Spinal cord (tissue), 9 donors: ENCODE measurements at regions not wholly inside any gene's neighbourhood (a gene's known extent, or its start where the extent isn't known, plus 50 kb on each side); places are given as distances from the start of the nearest gene placed in this dataset.

Experiments
- DNase-seq, 6 donors: peaks; one replicate each; pipeline versions ENCODE4 v3.0.0 to v3.0.0-alpha.2; 2013 to 2015; ENCODE audit warnings: low spot score in 6 of 6, low read depth in 4 of 6
- H3K27ac ChIP-seq: one replicate; pipeline ENCODE4 v1.5.1; 2013; ENCODE audit warnings: low read depth, low read length, control low read depth
- H3K27me3 ChIP-seq: one replicate; pipeline ENCODE4 v1.6.1; 2013; ENCODE audit warnings: low read length; ENCODE audit not compliant: control insufficient read depth, insufficient read depth
- H3K36me3 ChIP-seq: one replicate; pipeline ENCODE4 v1.6.1; 2013; ENCODE audit warnings: low read length; ENCODE audit not compliant: control insufficient read depth, insufficient read depth
- H3K4me1 ChIP-seq: one replicate; pipeline ENCODE4 v1.6.1; 2013; ENCODE audit warnings: low read length; ENCODE audit not compliant: control insufficient read depth, insufficient read depth
- H3K4me3 ChIP-seq: one replicate; pipeline ENCODE4 v1.5.1; 2013; ENCODE audit warnings: low read depth, low read length, control low read depth
- H3K9me3 ChIP-seq: one replicate; pipeline ENCODE4 v1.6.1; 2013; ENCODE audit warnings: low read length; ENCODE audit not compliant: control insufficient read depth, insufficient read depth
- WGBS: methylation state at CpG from one replicate; pipeline ENCODE4 v1.1.5; 2013; ENCODE audit warnings: missing lambda C conversion rate; ENCODE audit not compliant: insufficient coverage; 5-methylcytosine and 5-hydroxymethylcytosine counted together
- donor health status: healthy.

DNA sequence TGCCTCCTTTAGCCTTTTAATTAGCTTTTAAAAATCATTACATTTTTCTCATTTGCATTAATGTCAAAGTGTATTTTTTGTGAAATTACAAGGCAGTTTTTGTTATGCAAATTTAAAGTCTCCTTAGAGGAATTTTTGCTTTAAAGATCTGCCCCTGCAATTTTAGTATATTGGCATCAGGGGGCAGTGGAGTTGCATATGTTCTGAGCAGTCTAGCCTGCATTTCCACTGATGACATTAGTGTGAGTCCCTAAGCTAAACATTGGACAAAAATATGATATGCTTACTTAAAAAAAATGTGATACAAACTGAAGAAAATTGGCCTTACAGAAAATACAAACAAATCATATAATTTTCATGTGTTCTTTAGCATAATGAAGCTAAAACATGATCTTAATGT lies 426.5 kb downstream of the SLC4A3 start:
- Histone ChIP-seq H3K4me1 (no peaks in the 10 kb centered on the region), H3K27ac (no peak overlapping the region), H3K27me3 (no peaks in the 10 kb centered on the region), H3K9me3 (peaks cover 1% of the 10 kb centered on the region), H3K36me3 (no peaks in the 10 kb centered on the region), H3K4me3 (no peak overlapping the region)
- DNase-seq = no peak

DNA sequence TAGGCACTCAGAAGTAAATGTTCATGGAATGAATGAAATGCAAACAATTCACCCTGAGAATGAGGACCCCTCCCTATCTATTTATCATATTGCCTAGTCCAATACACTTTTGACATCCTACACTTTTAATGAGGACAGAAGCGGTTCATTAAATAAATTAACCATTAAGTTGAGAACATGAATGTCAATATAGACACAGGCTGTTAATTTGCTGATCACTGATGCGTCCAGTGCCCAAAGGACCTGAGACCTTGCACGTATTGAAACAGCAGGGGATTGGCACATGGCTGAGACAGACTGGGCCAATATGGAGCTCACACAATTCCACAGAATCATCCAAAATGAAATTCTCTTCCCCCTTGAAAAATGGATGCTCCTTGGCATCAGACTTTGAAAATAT lies 430.0 kb downstream of the SLC4A3 start:
- WGBS = 81% methylated on average over 2 of the region's 3 CpGs
- no peak overlapping the region for H3K27ac ChIP-seq

DNA sequence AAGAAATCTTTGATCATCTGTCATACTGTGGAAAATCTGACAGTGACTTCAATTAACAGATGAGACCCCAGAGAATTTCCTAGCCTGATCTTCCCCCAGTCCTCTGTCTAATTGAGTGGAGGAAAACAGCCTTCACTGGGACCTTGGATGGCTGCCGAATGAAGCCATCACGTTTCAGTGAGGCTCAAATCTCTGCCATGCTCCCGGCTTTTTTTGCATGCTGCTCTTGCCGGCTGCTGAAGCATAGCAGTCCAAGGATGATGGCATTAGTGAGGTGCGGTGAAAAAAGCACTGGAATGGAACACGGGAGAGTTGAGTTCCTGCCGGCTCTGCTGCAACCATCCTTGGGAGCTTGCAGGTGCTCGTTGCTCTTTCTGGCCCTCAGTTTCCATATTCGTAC lies 430.5 kb downstream of the SLC4A3 start:
- H3K4me1 ChIP-seq = no peaks in the 10 kb centered on the region
- H3K36me3 ChIP-seq = no peaks in the 10 kb centered on the region
- no peak overlapping the region for H3K27ac ChIP-seq
- H3K27me3 ChIP-seq = no peaks in the 10 kb centered on the region
- no peak overlapping the region for H3K4me3 ChIP-seq
- DNase-seq = peak in 2 of 6 donors; percentile 50 to 77
- 54% methylated on average over 9 of the region's 9 CpGs for WGBS
- no peaks in the 10 kb centered on the region for H3K9me3 ChIP-seq

More for the DNA sequence above, 430.0 kb downstream of the SLC4A3 start:
- H3K27me3 ChIP-seq = no peaks in the 10 kb centered on the region
- H3K4me1 ChIP-seq = no peaks in the 10 kb centered on the region
- DNase-seq = peak in 1 of 6 donors; percentile 29
- no peak overlapping the region for H3K4me3 ChIP-seq
- no peaks in the 10 kb centered on the region for H3K36me3 ChIP-seq
- no peaks in the 10 kb centered on the region for H3K9me3 ChIP-seq

DNA sequence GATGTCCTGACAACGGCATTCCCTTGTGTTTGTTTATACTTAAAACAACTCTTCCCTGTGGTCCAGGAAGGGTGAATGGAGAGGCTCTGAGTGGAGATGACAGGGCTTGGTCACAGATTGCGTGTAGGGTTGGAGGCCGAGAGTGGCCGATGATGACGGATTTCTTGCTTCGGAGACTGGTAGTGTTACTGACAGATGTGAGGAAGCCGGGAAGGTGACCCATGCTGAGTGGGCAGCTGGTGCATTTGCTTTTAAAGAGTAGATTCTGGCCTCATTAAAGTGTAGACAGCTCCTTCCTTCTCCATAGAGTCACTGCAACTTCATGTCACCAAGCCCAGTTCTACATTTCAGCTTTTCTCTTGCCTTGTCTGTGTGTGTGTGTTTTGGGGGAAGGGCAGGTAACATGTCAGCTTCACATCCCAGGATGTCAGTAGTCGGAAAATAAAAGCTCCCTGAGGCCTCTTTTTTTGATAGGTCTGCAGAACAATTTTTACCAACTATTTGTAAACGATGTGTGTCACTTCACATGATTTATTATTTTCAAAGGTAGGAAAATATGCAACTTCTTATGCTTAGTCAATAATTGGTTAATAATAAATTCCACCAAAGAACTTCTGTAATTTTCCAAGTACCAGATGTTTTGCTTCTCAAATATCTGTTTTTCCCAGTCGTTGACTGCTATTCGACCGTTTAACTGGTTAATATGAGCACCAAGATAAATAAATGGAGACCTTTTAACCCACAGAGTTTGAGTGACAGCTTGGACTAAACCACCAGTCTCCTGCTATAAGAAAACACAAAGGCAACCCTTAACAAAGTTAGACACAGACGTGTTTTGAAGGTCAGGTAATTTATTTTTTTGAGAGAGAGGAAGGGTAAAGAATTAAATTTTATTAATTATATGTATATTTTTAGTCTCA lies 436.9 kb downstream of the SLC4A3 start:
- no peaks in the 10 kb centered on the region for H3K27me3 ChIP-seq
- no peaks in the 10 kb centered on the region for H3K36me3 ChIP-seq
- H3K4me1 ChIP-seq = no peaks in the 10 kb centered on the region
- H3K9me3 ChIP-seq = no peaks in the 10 kb centered on the region
- H3K27ac ChIP-seq = no peak overlapping the region
- H3K4me3 ChIP-seq = no peak overlapping the region
- 82% methylated on average over 9 of the region's 13 CpGs for WGBS
- no peak for DNase-seq

DNA sequence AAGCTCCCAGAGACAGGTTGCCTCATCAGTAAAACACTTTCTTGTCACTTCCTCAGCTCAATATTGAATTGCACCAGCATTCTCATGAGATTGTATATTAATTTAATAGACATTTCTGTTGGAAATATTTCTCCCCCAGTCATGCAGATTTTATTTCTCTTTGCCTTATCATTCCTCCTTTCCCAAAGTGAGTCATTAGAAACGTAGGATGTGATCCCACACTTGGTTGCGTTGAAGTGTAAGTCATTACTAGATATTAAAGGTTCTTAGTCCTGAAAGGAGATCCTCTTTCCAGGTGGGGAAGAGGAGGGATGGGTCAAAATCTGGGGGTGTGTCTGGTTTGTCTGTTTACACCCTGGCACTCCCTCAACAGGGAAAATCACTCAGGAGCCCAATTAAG lies 438.2 kb downstream of the SLC4A3 start:
- DNase-seq = no peak
- Histone ChIP-seq H3K27me3 (no peaks in the 10 kb centered on the region), H3K36me3 (no peaks in the 10 kb centered on the region), H3K9me3 (no peaks in the 10 kb centered on the region), H3K4me1 (no peaks in the 10 kb centered on the region), H3K4me3 (no peak overlapping the region), H3K27ac (no peak overlapping the region)
- no CpG with 5 or more reads among the region's 2 CpGs for WGBS

DNA sequence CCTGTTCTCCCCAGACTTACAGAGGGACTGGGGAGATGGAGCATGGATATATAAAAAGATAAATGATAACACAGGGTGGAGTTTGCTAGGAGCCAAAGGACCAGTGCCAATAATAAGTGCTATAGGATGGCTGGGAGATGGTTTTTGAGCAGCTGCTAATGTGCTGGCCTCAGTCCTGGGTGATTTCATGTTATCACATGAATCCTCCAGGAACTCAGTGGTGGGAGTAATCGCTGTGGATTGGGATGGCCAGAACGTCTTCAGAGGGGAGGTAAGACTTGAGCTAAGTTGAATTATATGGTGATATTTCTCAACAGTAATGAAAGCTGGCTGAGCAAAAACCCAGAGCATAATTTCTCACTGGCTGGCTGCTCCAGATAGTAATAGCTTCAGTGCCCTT lies 441.4 kb downstream of the SLC4A3 start:
- H3K4me3 ChIP-seq = no peak overlapping the region
- DNase-seq = peak in 2 of 6 donors; percentile 41 to 82

DNA sequence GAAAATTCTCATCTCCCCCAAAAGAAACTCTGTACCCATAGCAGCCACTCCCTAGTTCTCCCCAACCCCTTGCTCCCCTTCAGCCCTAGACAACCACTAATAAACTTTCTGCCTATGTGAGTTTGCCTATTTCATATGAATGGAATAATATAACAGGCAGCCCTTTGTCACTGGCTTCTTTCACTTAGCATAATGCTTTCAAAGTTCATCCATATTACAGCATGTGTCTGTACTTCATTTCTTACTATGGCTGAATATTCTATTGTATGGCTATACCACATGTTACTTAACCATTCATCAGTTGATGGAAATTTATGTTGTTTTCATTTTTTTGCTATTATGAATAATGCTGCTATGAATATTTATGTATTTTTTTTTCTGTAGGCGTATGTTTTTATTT lies 442.9 kb downstream of the SLC4A3 start:
- Histone ChIP-seq H3K36me3 (no peaks in the 10 kb centered on the region), H3K4me3 (no peak overlapping the region), H3K4me1 (no peaks in the 10 kb centered on the region), H3K9me3 (no peaks in the 10 kb centered on the region), H3K27me3 (no peaks in the 10 kb centered on the region), H3K27ac (no peak overlapping the region)
- WGBS = no CpG with 5 or more reads among the region's 1 CpG
- DNase-seq = no peak

More for the DNA sequence above, 441.4 kb downstream of the SLC4A3 start:
- H3K4me1 ChIP-seq = no peaks in the 10 kb centered on the region
- H3K27ac ChIP-seq = no peak overlapping the region
- no peaks in the 10 kb centered on the region for H3K36me3 ChIP-seq
- H3K9me3 ChIP-seq = no peaks in the 10 kb centered on the region
- H3K27me3 ChIP-seq = no peaks in the 10 kb centered on the region
- WGBS = no CpG with 5 or more reads among the region's 2 CpGs

DNA sequence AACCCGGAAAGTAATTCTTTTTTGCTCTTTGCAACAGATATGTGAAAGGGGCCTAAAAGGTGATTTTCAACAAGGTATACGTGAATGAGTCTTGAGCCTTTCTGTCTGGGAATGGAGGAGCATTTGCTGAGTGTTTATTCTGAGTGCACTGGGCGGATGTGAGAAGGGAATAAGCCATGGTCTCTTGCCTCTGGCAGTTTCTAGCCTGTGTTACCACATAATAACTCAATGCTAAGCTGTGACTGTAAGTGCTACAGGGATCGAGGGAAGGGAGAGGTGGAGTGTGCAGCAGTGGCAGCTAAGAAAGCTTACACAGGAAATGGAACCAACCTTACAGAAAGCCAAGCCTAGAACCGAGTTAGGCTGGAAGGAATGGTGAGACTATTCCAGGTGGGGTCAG lies 444.3 kb downstream of the SLC4A3 start:
- no peak overlapping the region for H3K27ac ChIP-seq
- DNase-seq = peak in 1 of 6 donors; percentile 55
- no peak overlapping the region for H3K4me3 ChIP-seq
- no peaks in the 10 kb centered on the region for H3K27me3 ChIP-seq
- 75% methylated on average over 2 of the region's 5 CpGs for WGBS
- no peaks in the 10 kb centered on the region for H3K9me3 ChIP-seq
- no peaks in the 10 kb centered on the region for H3K4me1 ChIP-seq
- no peaks in the 10 kb centered on the region for H3K36me3 ChIP-seq

DNA sequence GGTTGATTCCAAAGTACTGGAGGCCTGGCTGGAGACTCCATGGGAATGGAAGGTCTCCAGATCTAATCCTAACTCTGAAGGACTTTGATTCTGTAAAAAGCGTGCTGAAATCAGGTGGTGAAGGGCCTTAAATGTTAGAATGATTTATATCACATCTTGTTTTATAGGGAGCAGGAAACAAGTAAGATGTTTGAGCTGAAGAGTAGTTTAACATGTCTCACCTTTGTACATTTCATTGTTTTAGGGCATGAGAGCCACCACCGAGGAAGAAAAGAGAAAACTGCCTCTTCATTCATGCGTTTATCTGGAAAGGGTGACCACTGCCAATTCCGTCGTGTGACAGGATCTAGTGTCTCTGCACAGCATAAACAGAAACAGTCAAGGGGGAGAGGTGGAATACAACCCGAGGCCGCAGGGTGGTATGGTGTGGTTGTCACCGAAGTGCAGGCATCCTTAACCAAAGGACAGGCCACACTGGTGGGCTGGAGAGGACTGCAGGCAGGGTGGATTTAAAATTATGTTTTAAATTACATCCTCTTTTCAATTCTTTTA lies 445.3 kb downstream of the SLC4A3 start:
- H3K27me3 ChIP-seq = no peaks in the 10 kb centered on the region
- H3K36me3 ChIP-seq = no peaks in the 10 kb centered on the region
- WGBS = 68% methylated on average over 6 of the region's 8 CpGs
- no peak overlapping the region for H3K4me3 ChIP-seq
- H3K27ac ChIP-seq = no peak overlapping the region
- H3K4me1 ChIP-seq = no peaks in the 10 kb centered on the region
- no peaks in the 10 kb centered on the region for H3K9me3 ChIP-seq
- DNase-seq = no peak

DNA sequence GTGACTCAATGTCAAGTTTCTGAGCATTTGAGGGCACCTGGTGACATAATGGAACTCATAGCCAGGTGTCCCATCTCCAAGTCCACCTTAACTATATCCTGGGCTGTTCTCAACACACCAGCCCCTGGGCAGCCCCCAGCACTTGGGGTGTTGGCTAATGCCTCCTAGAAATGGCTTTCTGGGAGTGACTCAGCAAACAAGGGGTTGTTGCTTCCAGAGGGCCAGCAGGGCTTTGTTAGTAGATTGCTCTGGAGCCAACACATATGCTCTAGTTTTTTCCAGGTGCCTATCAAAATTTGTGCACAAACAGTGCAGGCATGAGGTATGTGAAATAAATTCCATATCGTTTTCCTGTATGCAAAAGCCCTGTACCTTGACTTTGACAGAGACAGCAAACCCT lies 448.4 kb downstream of the SLC4A3 start:
- Histone ChIP-seq H3K9me3 (no peaks in the 10 kb centered on the region), H3K4me1 (no peaks in the 10 kb centered on the region), H3K36me3 (no peaks in the 10 kb centered on the region), H3K4me3 (no peak overlapping the region), H3K27me3 (no peaks in the 10 kb centered on the region), H3K27ac (no peak overlapping the region)
- DNase-seq = no peak
- 80% methylated on average over 1 of the region's 1 CpG for WGBS
